GM10266 (cell line): ENCODE measurements at regions not wholly inside any gene's neighbourhood (a gene's known extent, or its start where the extent isn't known, plus 50 kb on each side); places are given as distances from the start of the nearest gene placed in this dataset.
"Not testable (repeated sequence)": the region's sequence is repeated elsewhere in the genome, so short reads cannot be mapped to it uniquely, and the experiment has no call there.

Source experiments
- DNase-seq: peaks from one replicate; pipeline ENCODE4 v3.0.0; 2012; ENCODE audit errors: extremely low spot score
- TF ChIP-seq, protein P1 (sequence below): IDR thresholded peaks from 2 replicates; pipeline ENCODE4 v1.5.1; 2012; ENCODE audit warnings: mild to moderate bottlenecking, low read depth; ENCODE audit not compliant: control insufficient read depth, insufficient read depth; ENCODE audit errors: missing control alignments

DNA sequence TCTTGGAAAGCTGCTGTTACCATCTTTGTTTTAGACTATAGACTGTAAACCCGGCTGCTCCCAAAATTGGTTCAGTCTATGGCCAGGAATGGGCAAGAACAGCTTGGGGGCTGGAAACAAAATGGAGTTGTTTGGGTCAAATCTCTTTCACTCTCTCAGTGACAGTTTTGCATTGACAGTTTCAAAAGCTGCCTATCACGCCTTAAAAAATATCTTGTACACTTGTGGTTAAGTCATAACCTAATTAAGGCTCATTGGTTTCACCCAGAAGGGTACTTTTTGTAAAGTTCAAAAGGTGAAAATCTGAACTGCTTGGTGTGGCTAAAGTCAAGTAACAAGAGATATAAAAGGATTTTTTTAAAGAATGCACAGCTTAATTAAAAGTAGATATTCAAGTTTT lies 76.1 kb upstream of the PRL start:
- no peak for DNase-seq
- TF ChIP-seq, protein P1, sequence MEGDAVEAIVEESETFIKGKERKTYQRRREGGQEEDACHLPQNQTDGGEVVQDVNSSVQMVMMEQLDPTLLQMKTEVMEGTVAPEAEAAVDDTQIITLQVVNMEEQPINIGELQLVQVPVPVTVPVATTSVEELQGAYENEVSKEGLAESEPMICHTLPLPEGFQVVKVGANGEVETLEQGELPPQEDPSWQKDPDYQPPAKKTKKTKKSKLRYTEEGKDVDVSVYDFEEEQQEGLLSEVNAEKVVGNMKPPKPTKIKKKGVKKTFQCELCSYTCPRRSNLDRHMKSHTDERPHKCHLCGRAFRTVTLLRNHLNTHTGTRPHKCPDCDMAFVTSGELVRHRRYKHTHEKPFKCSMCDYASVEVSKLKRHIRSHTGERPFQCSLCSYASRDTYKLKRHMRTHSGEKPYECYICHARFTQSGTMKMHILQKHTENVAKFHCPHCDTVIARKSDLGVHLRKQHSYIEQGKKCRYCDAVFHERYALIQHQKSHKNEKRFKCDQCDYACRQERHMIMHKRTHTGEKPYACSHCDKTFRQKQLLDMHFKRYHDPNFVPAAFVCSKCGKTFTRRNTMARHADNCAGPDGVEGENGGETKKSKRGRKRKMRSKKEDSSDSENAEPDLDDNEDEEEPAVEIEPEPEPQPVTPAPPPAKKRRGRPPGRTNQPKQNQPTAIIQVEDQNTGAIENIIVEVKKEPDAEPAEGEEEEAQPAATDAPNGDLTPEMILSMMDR: no peak

DNA sequence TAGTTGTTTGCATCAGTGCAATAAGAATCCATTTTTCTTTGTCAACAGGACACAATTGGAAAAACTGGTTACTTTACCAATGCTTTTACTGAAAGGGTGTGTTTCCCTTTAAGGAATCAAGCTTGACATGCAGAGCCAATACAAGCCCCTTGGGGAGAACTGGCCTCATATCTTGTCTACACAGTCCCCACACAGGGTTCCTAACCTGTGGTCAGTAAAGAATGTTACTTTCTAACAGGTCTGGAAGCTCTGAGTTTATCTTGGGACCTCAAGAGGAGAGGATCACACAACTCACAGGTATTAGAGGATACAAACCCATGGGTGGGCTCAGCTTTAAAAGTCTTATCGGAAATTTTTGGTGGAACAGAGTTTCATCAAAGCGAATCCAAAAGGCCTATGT lies 78.1 kb upstream of the PRL start:
- DNase-seq: not testable (repeated sequence)

DNA sequence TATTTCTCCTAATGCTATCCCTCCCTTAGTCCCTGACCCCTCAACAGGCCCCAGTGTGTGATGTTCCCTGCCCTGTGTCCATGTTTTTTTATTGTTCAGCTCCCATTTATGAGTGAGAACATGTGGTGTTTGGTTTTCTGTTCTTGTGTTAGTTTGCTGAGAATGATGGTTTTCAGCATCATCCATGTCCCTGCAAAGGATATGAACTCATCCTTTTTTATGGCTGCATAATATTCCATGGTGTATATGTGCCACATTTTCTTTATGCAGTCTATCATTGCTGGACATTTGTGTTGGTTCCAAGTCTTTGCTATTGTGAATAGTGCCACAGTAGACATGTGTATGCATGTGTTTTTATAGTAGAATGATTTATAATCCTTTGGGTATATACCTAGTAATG lies 79.5 kb upstream of the PRL start:
- not testable (repeated sequence) for DNase-seq

DNA sequence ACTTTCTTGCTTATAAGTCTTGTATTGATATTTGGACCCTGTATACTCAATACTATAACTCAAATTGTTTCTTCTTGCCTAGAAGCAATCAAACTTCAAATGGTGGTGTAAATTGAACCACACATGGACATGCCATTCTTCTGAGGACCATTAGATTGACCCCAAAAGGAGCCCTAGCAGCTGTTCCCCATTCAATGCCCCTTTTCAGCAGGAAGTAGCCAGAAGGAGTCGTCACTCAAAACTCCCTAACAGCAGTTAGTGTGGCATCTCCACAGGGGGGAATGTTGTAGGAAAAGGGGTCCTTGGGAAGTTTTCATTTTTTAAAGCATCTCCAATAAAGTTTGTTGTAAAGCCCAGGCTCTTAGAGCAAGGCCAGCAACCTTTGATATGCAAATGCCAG lies 81.7 kb upstream of the PRL start:
- DNase-seq: not testable (repeated sequence)

DNA sequence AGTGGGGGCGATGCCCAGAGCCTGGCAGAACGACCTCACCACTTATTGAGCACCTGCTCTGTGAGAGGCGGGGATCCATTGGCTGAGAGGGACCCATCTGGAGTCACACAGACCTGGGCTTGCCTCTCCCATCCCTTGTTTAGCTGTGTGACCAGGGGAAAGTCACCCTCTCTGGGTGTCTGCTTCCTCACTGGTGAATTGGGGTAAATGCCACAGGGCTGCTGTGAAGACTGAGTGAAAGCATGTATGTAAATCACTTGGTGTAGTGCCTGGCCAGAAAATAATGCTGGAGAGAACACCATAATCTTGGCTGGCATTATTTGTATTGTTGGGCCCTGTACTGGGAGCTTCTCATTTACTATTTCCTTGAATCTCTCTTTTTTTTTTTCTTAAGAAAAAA lies 83.4 kb upstream of the PRL start:
- TF ChIP-seq, protein P1: no peak
- no peak for DNase-seq

DNA sequence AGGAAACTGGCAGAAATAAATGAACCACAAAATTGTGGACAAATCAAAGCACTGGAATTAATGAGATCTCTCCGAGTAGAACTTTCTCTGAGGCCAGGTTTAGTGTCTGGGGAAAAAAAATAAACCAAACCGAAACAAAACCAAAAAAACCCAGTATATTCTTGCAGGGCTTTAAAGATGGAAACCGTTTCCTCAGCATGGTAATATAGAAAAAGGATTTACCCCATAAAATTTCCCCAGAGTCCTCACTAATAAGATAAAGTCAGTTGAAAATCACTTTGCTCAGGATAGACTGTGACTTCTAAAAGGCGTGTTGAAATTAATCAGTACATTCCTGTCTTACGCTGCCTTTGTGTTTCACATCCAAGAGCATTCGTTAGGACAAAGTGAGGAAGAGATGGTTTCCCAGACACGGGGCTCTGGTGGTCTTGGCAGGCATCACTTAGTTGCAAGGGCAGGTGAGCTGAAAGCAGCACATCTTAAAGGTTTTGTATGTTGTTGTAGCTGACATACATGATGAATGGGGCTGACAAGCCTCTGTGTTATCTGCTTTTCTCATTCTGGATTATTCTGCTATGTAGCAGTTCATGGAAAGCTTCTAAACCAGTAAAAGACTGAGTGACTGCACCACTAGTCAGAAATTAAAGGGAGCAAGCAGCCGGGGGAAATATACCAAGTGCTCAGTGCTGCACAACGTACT lies 85.2 kb upstream of the PRL start:
- no peak for DNase-seq
- TF ChIP-seq, protein P1: no peak

DNA sequence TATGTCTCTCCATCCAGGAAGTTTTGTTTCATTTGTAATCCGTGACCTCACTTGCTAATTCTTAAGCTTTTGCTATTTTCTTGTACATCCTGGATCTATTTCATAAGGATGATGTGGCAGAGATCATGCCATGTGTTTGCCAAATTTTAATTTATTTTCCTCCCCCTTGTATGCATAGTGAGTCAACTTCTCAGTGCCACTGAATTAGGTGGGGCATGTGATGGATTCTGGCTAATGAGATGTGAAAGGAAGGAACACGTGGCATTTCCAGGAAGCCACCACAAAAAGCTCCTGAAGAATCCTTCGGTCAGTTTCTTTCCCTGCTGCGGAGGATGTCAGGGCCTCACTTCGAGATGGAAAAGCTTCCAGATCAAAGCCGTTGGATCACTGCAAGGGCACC lies 86.2 kb upstream of the PRL start:
- TF ChIP-seq, protein P1: no peak
- DNase-seq: no peak

DNA sequence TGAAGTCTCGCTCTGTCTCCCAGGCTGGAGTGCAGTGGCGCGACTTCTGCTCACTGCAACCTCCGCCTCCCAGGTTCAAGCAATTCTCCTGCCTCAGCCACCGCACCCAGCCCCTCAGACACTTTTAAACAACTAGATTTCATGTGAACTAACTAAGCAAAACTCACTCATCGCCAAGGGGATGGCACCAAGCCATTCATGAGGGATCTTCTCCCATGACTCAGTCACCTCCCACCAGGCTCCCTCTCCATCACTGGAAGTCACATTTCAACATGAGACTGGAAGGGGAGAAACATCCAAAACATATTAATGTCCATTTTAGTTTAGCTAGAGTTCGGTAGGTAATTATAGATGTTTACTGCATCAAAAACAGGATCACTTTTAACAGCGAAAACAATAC lies 95.9 kb upstream of the PRL start:
- DNase-seq: no peak
- TF ChIP-seq, protein P1: no peak

DNA sequence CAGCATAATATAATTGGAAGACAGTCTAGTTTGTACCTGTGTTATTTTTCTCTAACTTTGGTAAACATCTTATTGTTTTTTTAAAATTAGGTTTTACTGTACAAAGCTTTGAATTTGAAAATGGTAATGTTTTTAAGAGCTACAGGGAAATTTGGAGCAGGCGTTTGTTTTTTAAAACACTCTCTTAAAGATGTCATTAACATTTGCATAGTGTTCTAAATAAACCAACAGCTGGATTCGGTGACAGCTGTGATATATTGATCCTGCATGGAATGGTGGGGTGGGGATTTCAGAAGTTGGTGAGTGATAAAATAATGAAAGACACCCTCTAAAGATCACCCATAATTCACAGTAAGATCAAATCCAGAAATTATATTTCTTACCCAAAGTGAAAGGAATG lies 97.9 kb upstream of the PRL start:
- TF ChIP-seq, protein P1: no peak
- DNase-seq: no peak
